ENCODE measurements at regions not wholly inside any gene's neighbourhood (a gene's known extent, or its start where the extent isn't known, plus 50 kb on each side); places are given as distances from the start of the nearest gene placed in this dataset.

DNA sequence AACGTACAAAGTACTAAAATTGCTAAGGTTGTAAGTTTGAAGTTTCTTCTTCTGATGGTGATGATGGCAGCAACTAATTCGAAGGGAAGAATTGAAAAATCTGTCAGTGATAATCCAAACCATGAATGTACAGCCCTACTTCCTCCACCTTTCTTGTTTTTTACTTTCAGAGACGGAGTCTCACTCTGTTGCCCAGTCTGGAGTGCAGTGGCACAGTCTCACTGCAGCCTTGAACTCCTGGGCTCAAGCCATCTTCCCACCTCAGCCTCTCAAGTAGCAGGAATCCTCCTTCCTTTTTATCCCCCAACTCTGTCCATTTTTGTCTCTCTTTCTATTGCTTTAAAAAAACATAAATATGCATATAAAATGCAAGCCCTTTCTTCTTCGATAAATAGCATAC is 112.3 kb upstream of the SOX21 start:
- H3K27me3 ChIP-seq (ENCODE audit: control insufficient read depth, insufficient read depth, low read length) = peaks cover 5% of the 10 kb centered on the region
- intact Hi-C loops (cut with micrococcal nuclease) (no loop called here), dilution Hi-C loops (cut with HindIII; ENCODE audit: low sequenced_read_pairs, unreplicated experiment) (no loop called here), in situ Hi-C loops (cut with MboI; ENCODE audit: low sequenced_read_pairs) (no loop called here)
- H3K4me1 ChIP-seq (ENCODE audit: control insufficient read depth, insufficient read depth, low read length) = no peaks in the 10 kb centered on the region
- H3K27ac ChIP-seq (ENCODE audit: insufficient read depth, low read length) = no peak overlapping the region
- H4K91ac ChIP-seq (ENCODE audit: insufficient read depth, low read depth, low read length) = no peak overlapping the region
- H2AK5ac ChIP-seq (ENCODE audit: low read depth, low read length) = no peak overlapping the region
- no peak overlapping the region for H3K4me2 ChIP-seq (ENCODE audit: low read depth, low read length)
- H3K36me3 ChIP-seq (ENCODE audit: control insufficient read depth, insufficient read depth, low read length) = no peaks in the 10 kb centered on the region
- TF ChIP-seq MXI1 (IDR thresholded peaks at IDR 0.05; ENCODE audit: borderline replicate concordance, low read depth, low read length) (no peak), POLR2A (IDR thresholded peaks at IDR 0.05; ENCODE audit: low read depth, low read length) (no peak), RCOR1 (IDR thresholded peaks at IDR 0.05; ENCODE audit: insufficient replicate concordance, low read length) (no peak)
- H3K56ac ChIP-seq (ENCODE audit: extremely low read depth, insufficient read depth, low read length) = no peak overlapping the region
- H4K5ac ChIP-seq (ENCODE audit: low read depth, low read length) = no peak overlapping the region
- no peaks in the 10 kb centered on the region for H3K79me1 ChIP-seq (ENCODE audit: low read depth in 1 of 2, low read length in 2 of 2)
- ChIA-PET CTCF (no interaction called here), POLR2A (ENCODE audit: unreplicated experiment) (no interaction called here)
- no peak overlapping the region for H3K9ac ChIP-seq (ENCODE audit: low read depth, low read length)
- no peak overlapping the region for H3K18ac ChIP-seq (ENCODE audit: low read depth, low read length)
- no peak overlapping the region for H3K14ac ChIP-seq (replicated peaks; ENCODE audit: low read depth, low read length)
- no peak overlapping the region for H2BK5ac ChIP-seq (ENCODE audit: low read depth, low read length, poor library complexity, severe bottlenecking)
- no peak overlapping the region for H4K8ac ChIP-seq (ENCODE audit: low read depth in 2 of 2, low read length in 2 of 2)
- H2BK15ac ChIP-seq (ENCODE audit: low read depth, low read length) = no peak overlapping the region
- DNase-seq (no peak), ATAC-seq (ENCODE audit: low read depth) (no peak)
- H2BK20ac ChIP-seq (ENCODE audit: low read depth, low read length) = no peak overlapping the region
- H3K23ac ChIP-seq (ENCODE audit: low read depth, low read length) = no peak overlapping the region
- H3K9me3 ChIP-seq (ENCODE audit: control insufficient read depth, insufficient read depth, low read length) = no peaks in the 10 kb centered on the region
- H2AFZ ChIP-seq (replicated peaks; ENCODE audit: low read length, poor library complexity) = no peak overlapping the region
- H3K4me3 ChIP-seq (ENCODE audit: insufficient read depth, low read depth, low read length) = no peak overlapping the region
- H4K20me1 ChIP-seq (ENCODE audit: insufficient read depth, low read length) = no peaks in the 10 kb centered on the region
- no peaks in the 10 kb centered on the region for H3K9me1 ChIP-seq (ENCODE audit: insufficient read depth, low read length)
- no peak overlapping the region for H2BK120ac ChIP-seq (ENCODE audit: low read depth, low read length)
- H3K4ac ChIP-seq (ENCODE audit: low read depth, low read length) = no peak overlapping the region
- BruUV-seq (replicated peaks) = no TSS peak
- 100% methylated on average over 1 of the region's 4 CpGs; no CpG with 5 or more reads in 1 of the 2 experiments for WGBS, 2 experiments (ENCODE audit: extremely low coverage in 2 of 2, insufficient read length in 1 of 2)
- H2AK9ac ChIP-seq (replicated peaks; ENCODE audit: low read depth, low read length, poor library complexity) = no peak overlapping the region
